ENCODE measurements at regions not wholly inside any gene's neighbourhood (a gene's known extent, or its start where the extent isn't known, plus 50 kb on each side); places are given as distances from the start of the nearest gene placed in this dataset.

DNA sequence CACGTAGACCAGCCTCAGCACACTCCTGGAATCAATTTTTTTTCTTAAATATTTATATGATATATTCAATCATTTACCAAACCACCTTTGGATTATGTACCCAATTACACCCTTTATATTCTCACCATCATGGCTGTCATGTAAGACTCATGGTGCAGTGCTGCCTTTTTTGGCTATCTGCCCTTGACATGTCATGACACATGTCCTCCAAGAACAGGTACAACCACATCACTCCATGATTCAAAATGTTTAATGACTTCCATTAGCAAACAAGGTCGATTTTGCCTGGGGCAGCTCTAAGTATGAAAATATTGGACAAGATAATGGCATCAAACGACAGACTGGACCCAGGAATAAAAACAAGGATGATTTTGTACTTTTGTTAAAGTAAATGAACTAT, 861.1 kb upstream of the ADAMTS5 start:
- no peak overlapping the region for H3K4me2 ChIP-seq (ENCODE audit: low read depth, low read length, poor library complexity, severe bottlenecking)
- H3K36me3 ChIP-seq (ENCODE audit: low read length): no peaks in the 10 kb centered on the region
- H3K27me3 ChIP-seq (ENCODE audit: low read length): no peaks in the 10 kb centered on the region
- no peaks in the 10 kb centered on the region for H3K79me2 ChIP-seq (ENCODE audit: insufficient read depth, low read length)
- H3K9ac ChIP-seq (ENCODE audit: low read length): no peak overlapping the region
- H3K4me3 ChIP-seq (ENCODE audit: insufficient read depth, low read length, poor library complexity, severe bottlenecking): no peak overlapping the region
- H3K9me2 ChIP-seq (replicated peaks; ENCODE audit: insufficient read depth, low read length): no peaks in the 10 kb centered on the region
- no peak overlapping the region for H2AFZ ChIP-seq (ENCODE audit: low read depth, low read length, severe bottlenecking)
- no peak for TF ChIP-seq EZH2phosphoT487 (conservative IDR thresholded peaks at IDR 0.05; ENCODE audit: low read length)
- no peak for TF ChIP-seq CTCF (IDR thresholded peaks at IDR 0.05; ENCODE audit: insufficient read depth, low read length, poor library complexity, severe bottlenecking)
- H3K9me3 ChIP-seq (ENCODE audit: insufficient read depth, low read length): no peaks in the 10 kb centered on the region
- H4K20me1 ChIP-seq (ENCODE audit: low read depth, low read length): no peaks in the 10 kb centered on the region
- no peak overlapping the region for H3K27ac ChIP-seq (ENCODE audit: low read depth, low read length)
- H3F3A ChIP-seq (ENCODE audit: insufficient read depth): no peaks in the 10 kb centered on the region

- Histone ChIP-seq H2AFZ (ENCODE audit: low read depth, low read length, severe bottlenecking) (no peak overlapping the region), H3F3A (ENCODE audit: insufficient read depth) (no peaks in the 10 kb centered on the region), H3K9ac (ENCODE audit: low read length) (no peak overlapping the region), H3K27me3 (ENCODE audit: low read length) (no peaks in the 10 kb centered on the region), H3K4me3 (ENCODE audit: insufficient read depth, low read length, poor library complexity, severe bottlenecking) (no peak overlapping the region), H3K79me2 (ENCODE audit: insufficient read depth, low read length) (no peaks in the 10 kb centered on the region), H3K4me2 (ENCODE audit: low read depth, low read length, poor library complexity, severe bottlenecking) (no peak overlapping the region), H3K9me3 (ENCODE audit: insufficient read depth, low read length) (no peaks in the 10 kb centered on the region), H3K36me3 (ENCODE audit: low read length) (no peaks in the 10 kb centered on the region), H3K9me2 (replicated peaks; ENCODE audit: insufficient read depth, low read length) (no peaks in the 10 kb centered on the region), H3K27ac (ENCODE audit: low read depth, low read length) (no peak overlapping the region), H4K20me1 (ENCODE audit: low read depth, low read length) (no peaks in the 10 kb centered on the region)
- no peak for TF ChIP-seq EZH2phosphoT487 (conservative IDR thresholded peaks at IDR 0.05; ENCODE audit: low read length)
These were observed 858.1 kb upstream of the ADAMTS5 start for GRCh38 chr21:27825035-27825434.

GRCh38 chr21:27823652-27824201, 856.8 kb upstream of the ADAMTS5 start:
- Histone ChIP-seq H4K20me1 (ENCODE audit: low read depth, low read length) (no peaks in the 10 kb centered on the region), H2AFZ (ENCODE audit: low read depth, low read length, severe bottlenecking) (no peak overlapping the region), H3K9ac (ENCODE audit: low read length) (no peak overlapping the region), H3F3A (ENCODE audit: insufficient read depth) (no peaks in the 10 kb centered on the region), H3K9me3 (ENCODE audit: insufficient read depth, low read length) (no peaks in the 10 kb centered on the region), H3K4me3 (ENCODE audit: insufficient read depth, low read length, poor library complexity, severe bottlenecking) (no peak overlapping the region), H3K27me3 (ENCODE audit: low read length) (no peaks in the 10 kb centered on the region), H3K79me2 (ENCODE audit: insufficient read depth, low read length) (no peaks in the 10 kb centered on the region), H3K36me3 (ENCODE audit: low read length) (no peaks in the 10 kb centered on the region), H3K4me2 (ENCODE audit: low read depth, low read length, poor library complexity, severe bottlenecking) (no peak overlapping the region), H3K9me2 (replicated peaks; ENCODE audit: insufficient read depth, low read length) (no peaks in the 10 kb centered on the region), H3K27ac (ENCODE audit: low read depth, low read length) (no peak overlapping the region)
- TF ChIP-seq EZH2phosphoT487 (conservative IDR thresholded peaks at IDR 0.05; ENCODE audit: low read length): no peak
- TF ChIP-seq CTCF (IDR thresholded peaks at IDR 0.05; ENCODE audit: insufficient read depth, low read length, poor library complexity, severe bottlenecking): no peak

DNA sequence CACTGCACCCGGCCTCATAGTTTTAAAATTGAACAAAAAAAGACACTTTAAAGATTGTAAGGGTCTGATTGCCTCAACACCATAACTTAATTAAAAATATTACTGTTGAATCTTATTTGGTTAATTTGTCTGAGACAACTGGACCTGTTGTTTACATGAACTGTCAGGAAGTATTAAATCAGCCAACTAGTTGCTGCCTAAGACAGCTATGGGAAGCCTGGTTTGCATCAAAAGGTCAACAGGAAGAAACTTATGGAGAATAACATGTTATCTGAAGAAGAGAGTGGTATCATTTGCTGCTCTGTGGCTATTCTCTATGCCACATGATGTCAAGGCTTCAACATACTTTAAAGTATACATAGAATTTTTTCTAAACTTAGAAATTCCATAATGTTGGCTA, 853.5 kb upstream of the ADAMTS5 start:
- Histone ChIP-seq H3K36me3 (ENCODE audit: low read length) (no peaks in the 10 kb centered on the region), H3K4me2 (ENCODE audit: low read depth, low read length, poor library complexity, severe bottlenecking) (no peak overlapping the region), H3K9ac (ENCODE audit: low read length) (no peak overlapping the region), H2AFZ (ENCODE audit: low read depth, low read length, severe bottlenecking) (no peak overlapping the region), H3K4me3 (ENCODE audit: insufficient read depth, low read length, poor library complexity, severe bottlenecking) (no peak overlapping the region), H3K27ac (ENCODE audit: low read depth, low read length) (no peak overlapping the region), H4K20me1 (ENCODE audit: low read depth, low read length) (no peaks in the 10 kb centered on the region), H3K27me3 (ENCODE audit: low read length) (no peaks in the 10 kb centered on the region), H3F3A (ENCODE audit: insufficient read depth) (no peaks in the 10 kb centered on the region), H3K9me3 (ENCODE audit: insufficient read depth, low read length) (no peaks in the 10 kb centered on the region), H3K79me2 (ENCODE audit: insufficient read depth, low read length) (no peaks in the 10 kb centered on the region), H3K9me2 (replicated peaks; ENCODE audit: insufficient read depth, low read length) (no peaks in the 10 kb centered on the region)
- TF ChIP-seq CTCF (IDR thresholded peaks at IDR 0.05; ENCODE audit: insufficient read depth, low read length, poor library complexity, severe bottlenecking): no peak
- no peak for TF ChIP-seq EZH2phosphoT487 (conservative IDR thresholded peaks at IDR 0.05; ENCODE audit: low read length)
